Gastrocnemius medialis (tissue), 4 donors: ENCODE measurements at regions not wholly inside any gene's neighbourhood (a gene's known extent, or its start where the extent isn't known, plus 50 kb on each side); places are given as distances from the start of the nearest gene placed in this dataset.

ENCODE experiments used
- POLR2A ChIP-seq, 2 donors: fragments of 450-650 bp; IDR thresholded peaks; one replicate each; pipeline ENCODE4 v1.6.1; 2017; ENCODE audit warnings: antibody characterized with exemption in 2 of 2, mild to moderate bottlenecking in 2 of 2, moderate library complexity in 2 of 2
- TF ChIP-seq, protein P1 (sequence below), 5 experiments: fragments of 450-650 bp in 3 of 5; fragments of 200-600 bp in 2 of 5; sonication (generic) in 2 of 5; IDR thresholded peaks in 4 of 5; conservative IDR thresholded peaks in 1 of 5; 1 replicate in 4 of 5; 2 replicates in 1 of 5; pipeline ENCODE4 v1.5.1; 2016 to 2019; ENCODE audit warnings: antibody characterized with exemption in 5 of 5, mild to moderate bottlenecking in 3 of 5, moderate library complexity in 3 of 5

DNA sequence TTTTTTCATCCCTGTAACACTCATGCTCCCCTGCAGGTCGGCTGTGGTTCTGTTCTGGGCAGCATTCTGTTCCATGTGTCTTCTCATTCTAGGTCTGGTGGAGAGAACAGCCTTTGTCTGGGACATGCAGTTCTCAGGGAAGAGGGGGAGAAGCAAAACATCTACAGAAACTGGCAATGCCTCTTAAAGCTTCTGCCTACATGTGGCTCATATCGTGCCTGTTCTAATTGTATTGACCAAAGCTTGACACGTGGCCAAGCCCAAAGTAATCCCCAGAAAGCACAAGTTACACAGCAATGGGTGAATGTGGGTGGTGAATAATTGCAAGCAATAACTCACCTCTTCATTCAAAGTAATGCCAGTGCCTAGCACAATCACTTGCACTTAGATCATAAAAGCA lies 218.2 kb upstream of the IL12B start:
- TF ChIP-seq, protein P1, sequence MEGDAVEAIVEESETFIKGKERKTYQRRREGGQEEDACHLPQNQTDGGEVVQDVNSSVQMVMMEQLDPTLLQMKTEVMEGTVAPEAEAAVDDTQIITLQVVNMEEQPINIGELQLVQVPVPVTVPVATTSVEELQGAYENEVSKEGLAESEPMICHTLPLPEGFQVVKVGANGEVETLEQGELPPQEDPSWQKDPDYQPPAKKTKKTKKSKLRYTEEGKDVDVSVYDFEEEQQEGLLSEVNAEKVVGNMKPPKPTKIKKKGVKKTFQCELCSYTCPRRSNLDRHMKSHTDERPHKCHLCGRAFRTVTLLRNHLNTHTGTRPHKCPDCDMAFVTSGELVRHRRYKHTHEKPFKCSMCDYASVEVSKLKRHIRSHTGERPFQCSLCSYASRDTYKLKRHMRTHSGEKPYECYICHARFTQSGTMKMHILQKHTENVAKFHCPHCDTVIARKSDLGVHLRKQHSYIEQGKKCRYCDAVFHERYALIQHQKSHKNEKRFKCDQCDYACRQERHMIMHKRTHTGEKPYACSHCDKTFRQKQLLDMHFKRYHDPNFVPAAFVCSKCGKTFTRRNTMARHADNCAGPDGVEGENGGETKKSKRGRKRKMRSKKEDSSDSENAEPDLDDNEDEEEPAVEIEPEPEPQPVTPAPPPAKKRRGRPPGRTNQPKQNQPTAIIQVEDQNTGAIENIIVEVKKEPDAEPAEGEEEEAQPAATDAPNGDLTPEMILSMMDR (IDR thresholded peaks at IDR 0.05 in 4 of 5, conservative IDR thresholded peaks at IDR 0.05 in 1 of 5): no peak
- no peak for TF ChIP-seq POLR2A (IDR thresholded peaks at IDR 0.05)
